Occipital lobe (tissue), 1 donor: ENCODE measurements at regions not wholly inside any gene's neighbourhood (a gene's known extent, or its start where the extent isn't known, plus 50 kb on each side); places are given as distances from the start of the nearest gene placed in this dataset.

ENCODE experiments used
- DNase-seq: peaks from one replicate; lab custom pipeline; 2025; lab: John Stamatoyannopoulos, UW

GRCh38 chr10:10787586-10787985, 230.1 kb upstream of the CELF2 start:
- no peak for DNase-seq

- DNase-seq = no peak
Observed at GRCh38 chr10:10788761-10789160, 228.9 kb upstream of the CELF2 start.

- no peak for DNase-seq
Observed at GRCh38 chr10:10791869-10792268, 225.8 kb upstream of the CELF2 start.

GRCh38 chr10:10792681-10793080, 225.0 kb upstream of the CELF2 start:
- DNase-seq = no peak

- DNase-seq = no peak
Observed at GRCh38 chr10:10794046-10794445, 223.6 kb upstream of the CELF2 start.

GRCh38 chr10:10794791-10795191, 222.9 kb upstream of the CELF2 start:
- DNase-seq = no peak

GRCh38 chr10:10796061-10796773, 221.5 kb upstream of the CELF2 start:
- DNase-seq = no peak

GRCh38 chr10:10796774-10797415, 220.8 kb upstream of the CELF2 start:
- no peak for DNase-seq

- no peak for DNase-seq
Observed at GRCh38 chr10:10797513-10797912, 220.2 kb upstream of the CELF2 start.

- DNase-seq = peak; percentile 10
Observed at GRCh38 chr10:10798102-10798863, 219.4 kb upstream of the CELF2 start.

GRCh38 chr10:10798864-10799192, 218.8 kb upstream of the CELF2 start:
- DNase-seq = no peak

- DNase-seq = no peak
Observed at GRCh38 chr10:10800961-10801360, 216.7 kb upstream of the CELF2 start.

GRCh38 chr10:10803278-10803677, 214.4 kb upstream of the CELF2 start:
- no peak for DNase-seq

GRCh38 chr10:10804061-10804460, 213.6 kb upstream of the CELF2 start:
- DNase-seq = no peak

GRCh38 chr10:10804998-10805740, 212.5 kb upstream of the CELF2 start:
- no peak for DNase-seq

- no peak for DNase-seq
Observed at GRCh38 chr10:10807106-10807505, 210.6 kb upstream of the CELF2 start.

- no peak for DNase-seq
Observed at GRCh38 chr10:10811562-10811961, 206.1 kb upstream of the CELF2 start.

GRCh38 chr10:10813656-10814055, 204.0 kb upstream of the CELF2 start:
- DNase-seq = no peak

GRCh38 chr10:10814069-10814468, 203.6 kb upstream of the CELF2 start:
- DNase-seq = no peak

- DNase-seq = no peak
Observed at GRCh38 chr10:10816447-10816846, 201.2 kb upstream of the CELF2 start.

GRCh38 chr10:10817609-10818008, 200.1 kb upstream of the CELF2 start:
- no peak for DNase-seq

GRCh38 chr10:10818082-10818481, 199.6 kb upstream of the CELF2 start:
- DNase-seq = no peak
